Neural progenitor cell (in vitro differentiated cells): ENCODE measurements at regions not wholly inside any gene's neighbourhood (a gene's known extent, or its start where the extent isn't known, plus 50 kb on each side); places are given as distances from the start of the nearest gene placed in this dataset.

Source experiments
- DNase-seq: peaks from one replicate; pipeline ENCODE4 v3.0.0-alpha.2; 2016; ENCODE audit warnings: low spot score
- H2AFZ ChIP-seq: fragments of 200-600 bp; sonication (generic); replicated peaks from 2 replicates; pipeline ENCODE4 v1.6.1; 2016; ENCODE audit warnings: antibody characterized with exemption
- H3F3A ChIP-seq: fragments of 200-600 bp; sonication (generic); 2 replicates; pipeline ENCODE4 v1.6.1; 2016; ENCODE audit warnings: antibody characterized with exemption, low read depth
- H3K27ac ChIP-seq: fragments of 200-600 bp; sonication (generic); 2 replicates; pipeline ENCODE4 v1.5.1; 2016; ENCODE audit warnings: mild to moderate bottlenecking
- H3K27me3 ChIP-seq: fragments of 200-600 bp; sonication (generic); 2 replicates; pipeline ENCODE4 v1.6.1; 2016; ENCODE audit warnings: mild to moderate bottlenecking, moderate library complexity
- H3K36me3 ChIP-seq: fragments of 200-600 bp; sonication (generic); 2 replicates; pipeline ENCODE4 v1.5.1; 2016
- H3K4me1 ChIP-seq: fragments of 200-600 bp; sonication (generic); 2 replicates; pipeline ENCODE4 v1.6.1; 2016; ENCODE audit warnings: mixed run types
- H3K4me2 ChIP-seq: fragments of 200-600 bp; sonication (generic); 2 replicates; pipeline ENCODE4 v1.6.1; 2016
- H3K4me3 ChIP-seq: fragments of 200-600 bp; sonication (generic); 2 replicates; pipeline ENCODE4 v1.5.1; 2016
- H3K79me2 ChIP-seq: fragments of 200-600 bp; sonication (generic); 2 replicates; pipeline ENCODE4 v1.6.1; 2016; ENCODE audit warnings: low read depth
- H3K9ac ChIP-seq: fragments of 200-600 bp; sonication (generic); 2 replicates; pipeline ENCODE4 v1.6.1; 2016
- H3K9me3 ChIP-seq: fragments of 200-600 bp; sonication (generic); 2 replicates; pipeline ENCODE4 v1.5.1; 2016; ENCODE audit warnings: low read depth
- H4K20me1 ChIP-seq: fragments of 200-600 bp; sonication (generic); 2 replicates; pipeline ENCODE4 v1.6.1; 2016; ENCODE audit warnings: low read depth
- H3K27ac Mint-ChIP-seq: 3 replicates; pipeline ENCODE4 v1.8.0; 2021; ENCODE audit warnings: mixed read lengths
- H3K27me3 Mint-ChIP-seq: 2 replicates; pipeline ENCODE4 v1.8.0; 2022; ENCODE audit warnings: low read depth, mild to moderate bottlenecking, inconsistent platforms, moderate library complexity, mixed read lengths; ENCODE audit not compliant: insufficient read depth
- H3K36me3 Mint-ChIP-seq: 3 replicates; pipeline ENCODE4 v1.8.0; 2021; ENCODE audit warnings: mixed read lengths
- H3K4me1 Mint-ChIP-seq: 3 replicates; pipeline ENCODE4 v1.8.0; 2021; ENCODE audit warnings: mixed read lengths
- H3K4me3 Mint-ChIP-seq: 3 replicates; pipeline ENCODE4 v1.8.0; 2021; ENCODE audit warnings: mild to moderate bottlenecking, moderate library complexity, mixed read lengths
- H3K9me3 Mint-ChIP-seq: 3 replicates; pipeline ENCODE4 v1.8.0; 2020; ENCODE audit warnings: mixed read lengths
- CTCF ChIP-seq: fragments of 200-600 bp; sonication (generic); IDR thresholded peaks from 2 replicates; pipeline ENCODE4 v1.5.1; 2017; ENCODE audit warnings: antibody characterized with exemption, mild to moderate bottlenecking
- EZH2 ChIP-seq: fragments of 200-600 bp; sonication (generic); IDR thresholded peaks from 2 replicates; pipeline ENCODE4 v1.6.1; 2017; ENCODE audit warnings: antibody characterized with exemption, mild to moderate bottlenecking, moderate library complexity
- EZH2phosphoT487 ChIP-seq: fragments of 200-600 bp; sonication (generic); IDR thresholded peaks from 2 replicates; pipeline ENCODE4 v1.6.1; 2017; ENCODE audit warnings: antibody characterized with exemption

- H3K79me2 ChIP-seq, result no peaks in the 10 kb centered on the region
- no peaks in the 10 kb centered on the region for H3K27me3 ChIP-seq
- DNase-seq, result no peak
- no peaks in the 10 kb centered on the region for H3K9me3 ChIP-seq
- H3K4me2 ChIP-seq, result no peak overlapping the region
- Mint-ChIP-seq H3K36me3 (no peaks in the 10 kb centered on the region), H3K4me1 (peaks cover 21% of the 10 kb centered on the region), H3K27me3 (no peaks in the 10 kb centered on the region), H3K9me3 (no peaks in the 10 kb centered on the region), H3K4me3 (no peak overlapping the region), H3K27ac (no peak overlapping the region)
- H3K36me3 ChIP-seq, result no peaks in the 10 kb centered on the region
- H3K4me1 ChIP-seq, result peaks cover 8% of the 10 kb centered on the region
- peaks cover 6% of the 10 kb centered on the region for H3F3A ChIP-seq
- H2AFZ ChIP-seq, result no peak overlapping the region
- H3K4me3 ChIP-seq, result no peak overlapping the region
- H3K27ac ChIP-seq, result no peak overlapping the region
- TF ChIP-seq EZH2phosphoT487, result no peak
- no peak for TF ChIP-seq EZH2
- TF ChIP-seq CTCF, result no peak
- H4K20me1 ChIP-seq, result peaks cover 7% of the 10 kb centered on the region
- H3K9ac ChIP-seq, result no peak overlapping the region
Observed at GRCh38 chr3:181313335-181313734, 323.8 kb upstream of the DNAJC19 start.

GRCh38 chr3:181311186-181311585, 321.6 kb upstream of the DNAJC19 start:
- Mint-ChIP-seq H3K9me3 (peaks cover 3% of the 10 kb centered on the region), H3K27me3 (no peaks in the 10 kb centered on the region), H3K36me3 (no peaks in the 10 kb centered on the region), H3K4me1 (peaks cover 6% of the 10 kb centered on the region), H3K27ac (no peak overlapping the region), H3K4me3 (no peak overlapping the region)
- Histone ChIP-seq H3F3A (no peaks in the 10 kb centered on the region), H3K27me3 (no peaks in the 10 kb centered on the region), H4K20me1 (no peaks in the 10 kb centered on the region), H3K4me1 (no peaks in the 10 kb centered on the region), H3K36me3 (no peaks in the 10 kb centered on the region), H3K4me2 (no peak overlapping the region), H3K4me3 (no peak overlapping the region), H2AFZ (no peak overlapping the region), H3K79me2 (no peaks in the 10 kb centered on the region), H3K9me3 (no peaks in the 10 kb centered on the region), H3K9ac (no peak overlapping the region), H3K27ac (no peak overlapping the region)
- TF ChIP-seq EZH2 (no peak), EZH2phosphoT487 (no peak), CTCF (no peak)
- DNase-seq, result no peak

- Histone ChIP-seq H3K4me2 (no peak overlapping the region), H4K20me1 (no peaks in the 10 kb centered on the region), H2AFZ (no peak overlapping the region), H3F3A (no peaks in the 10 kb centered on the region), H3K79me2 (no peaks in the 10 kb centered on the region), H3K27ac (no peak overlapping the region), H3K36me3 (no peaks in the 10 kb centered on the region), H3K27me3 (no peaks in the 10 kb centered on the region), H3K9me3 (no peaks in the 10 kb centered on the region), H3K9ac (no peak overlapping the region), H3K4me3 (no peak overlapping the region), H3K4me1 (peaks cover 18% of the 10 kb centered on the region)
- Mint-ChIP-seq H3K36me3 (no peaks in the 10 kb centered on the region), H3K4me3 (no peak overlapping the region), H3K27ac (no peak overlapping the region), H3K27me3 (no peaks in the 10 kb centered on the region), H3K9me3 (peaks cover 3% of the 10 kb centered on the region), H3K4me1 (no peaks in the 10 kb centered on the region)
- TF ChIP-seq EZH2, result no peak
- TF ChIP-seq CTCF, result no peak
- TF ChIP-seq EZH2phosphoT487, result no peak
- DNase-seq, result no peak
Observed at GRCh38 chr3:181302960-181303359, 313.4 kb upstream of the DNAJC19 start.
